B cell (primary cell): ENCODE measurements at regions not wholly inside any gene's neighbourhood (a gene's known extent, or its start where the extent isn't known, plus 50 kb on each side); places are given as distances from the start of the nearest gene placed in this dataset.

Source experiments
- ATAC-seq: fragments of 200-7000 bp; cut with Tn5 transposase; one replicate; pipeline ENCODE4 v1.10.0; 2021; ENCODE audit warnings: low read depth, mild to moderate bottlenecking, moderate number of reproducible peaks, moderate library complexity
- CTCF ChIA-PET: fragments of 350-600 bp; sonication (Branson Sonifier 250); formaldehyde crosslinking; loops from one replicate; lab custom pipeline; 2021; ENCODE audit warnings: antibody characterized with exemption, inconsistent platforms; lab: Charles Lee
- POLR2A ChIA-PET: fragments of 350-600 bp; sonication (Branson Sonifier 250); formaldehyde crosslinking; loops from one replicate; lab custom pipeline; 2021; ENCODE audit warnings: antibody characterized with exemption; lab: Charles Lee
- DNase-seq: peaks from one replicate; pipeline ENCODE4 v3.0.0; 2013
- H2AFZ ChIP-seq: 2 replicates; pipeline ENCODE4 v1.6.1; 2012; ENCODE audit warnings: mild to moderate bottlenecking, low read depth, low read length; ENCODE audit not compliant: insufficient read depth, poor library complexity, severe bottlenecking
- H3K27ac ChIP-seq, 2 donors: 1 replicate in 1 of 2; 2 replicates in 1 of 2; pipeline ENCODE4 v1.5.1; 2012 to 2013; ENCODE audit warnings: low read length in 2 of 2, mild to moderate bottlenecking in 2 of 2, moderate library complexity in 1 of 2
- H3K27me3 ChIP-seq, 4 experiments: fragments of 200-600 bp in 1 of 4; sonication (generic) in 1 of 4; replicated peaks in 1 of 4; 1 replicate in 2 of 4; 2 replicates in 2 of 4; pipeline versions ENCODE4 v1.6.1 to v1.7.0; 2013 to 2016; ENCODE audit warnings: low read length in 3 of 4, mild to moderate bottlenecking in 2 of 4, mixed read lengths in 1 of 4, moderate library complexity in 1 of 4; ENCODE audit not compliant: insufficient read depth in 4 of 4, control insufficient read depth in 3 of 4; ENCODE audit errors: control extremely low read depth in 1 of 4
- H3K36me3 ChIP-seq, 2 experiments: replicated peaks in 1 of 2; 1 replicate in 1 of 2; 2 replicates in 1 of 2; pipeline versions ENCODE4 v1.6.1 to v1.7.1; 2013; ENCODE audit warnings: low read length in 1 of 2; ENCODE audit not compliant: insufficient read depth in 2 of 2, control insufficient read depth in 1 of 2; ENCODE audit errors: control extremely low read depth in 1 of 2, extremely low read depth in 1 of 2
- H3K4me1 ChIP-seq, 2 donors: fragments of 200-600 bp in 1 of 2; sonication (generic) in 1 of 2; 1 replicate in 1 of 2; 2 replicates in 1 of 2; pipeline versions ENCODE4 v1.5.1 to v1.6.1; 2013 to 2017; ENCODE audit warnings: low read length in 2 of 2; ENCODE audit not compliant: control insufficient read depth in 2 of 2, insufficient read depth in 2 of 2
- H3K4me2 ChIP-seq: replicated peaks from 2 replicates; pipeline ENCODE3; 2012; ENCODE audit warnings: mild to moderate bottlenecking, low read depth, low read length; ENCODE audit not compliant: poor library complexity, severe bottlenecking
- H3K4me3 ChIP-seq, 5 experiments: fragments of 200-600 bp in 1 of 5; sonication (generic) in 1 of 5; 1 replicate in 3 of 5; 2 replicates in 2 of 5; pipeline versions ENCODE4 v1.5.1 to v1.7.0; 2011 to 2016; ENCODE audit warnings: low read length in 4 of 5, mild to moderate bottlenecking in 4 of 5, low read depth in 2 of 5, control low read depth in 1 of 5, moderate library complexity in 1 of 5; ENCODE audit not compliant: insufficient read depth in 1 of 5; ENCODE audit errors: control extremely low read depth in 1 of 5, extremely low read depth in 1 of 5
- H3K79me2 ChIP-seq: fragments of 200-600 bp; sonication (generic); one replicate; pipeline ENCODE4 v1.6.0; 2016; ENCODE audit warnings: low read length; ENCODE audit not compliant: control insufficient read depth, insufficient read depth
- H3K9ac ChIP-seq: fragments of 200-600 bp; sonication (generic); 2 replicates; pipeline ENCODE4 v1.6.1; 2017; ENCODE audit warnings: mild to moderate bottlenecking, low read length, moderate library complexity
- H3K9me3 ChIP-seq, 3 donors: one replicate each; pipeline versions ENCODE4 v1.6.1 to v1.7.1; 2013; ENCODE audit warnings: low read length in 2 of 3; ENCODE audit not compliant: control insufficient read depth in 2 of 3, insufficient read depth in 1 of 3; ENCODE audit errors: control extremely low read depth in 1 of 3
- H4K20me1 ChIP-seq: 2 replicates; pipeline ENCODE4 v1.6.0; 2012; ENCODE audit warnings: mild to moderate bottlenecking, low read length; ENCODE audit not compliant: insufficient read depth, control insufficient read depth, poor library complexity, severe bottlenecking
- H3K27ac Mint-ChIP-seq: one replicate; pipeline ENCODE4 v1.8.0; 2021; ENCODE audit warnings: mixed read lengths
- H3K27me3 Mint-ChIP-seq: one replicate; pipeline ENCODE4 v1.8.0; 2021; ENCODE audit warnings: mixed read lengths
- H3K4me1 Mint-ChIP-seq: one replicate; pipeline ENCODE4 v1.8.0; 2021; ENCODE audit warnings: mixed read lengths
- H3K4me3 Mint-ChIP-seq: one replicate; pipeline ENCODE4 v1.8.0; 2021; ENCODE audit warnings: mixed read lengths
- H3K9me3 Mint-ChIP-seq: one replicate; pipeline ENCODE4 v1.8.0; 2022; ENCODE audit warnings: mixed read lengths; ENCODE audit not compliant: insufficient read depth
- EZH2 ChIP-seq: IDR thresholded peaks from 2 replicates; pipeline ENCODE4 v1.6.1; 2012; ENCODE audit warnings: borderline replicate concordance, low read depth, mild to moderate bottlenecking, moderate library complexity, low read length; ENCODE audit not compliant: insufficient read depth, poor library complexity, severe bottlenecking
- WGBS: methylation state at CpG from one replicate; pipeline ENCODE4 v1.1.5; 2013; ENCODE audit warnings: missing lambda C conversion rate; ENCODE audit not compliant: insufficient coverage; 5-methylcytosine and 5-hydroxymethylcytosine counted together
- intact Hi-C: fragments of 100-400 bp; cut with micrococcal nuclease; formaldehyde crosslinking; loops from one replicate; pipeline ENCODE4 v1.10.0; 2022
- TF ChIP-seq, protein P1 (sequence below): fragments of 200-600 bp; IDR thresholded peaks from one replicate; pipeline ENCODE4 v1.8.0; 2022; ENCODE audit warnings: antibody characterized with exemption, mild to moderate bottlenecking

GRCh38 chr12:89769483-89769818 is 60.8 kb upstream of the ATP2B1 start:
- ChIA-PET POLR2A (no interaction called here), CTCF (interaction anchor here (0.6 kb wide), 1 partner anchor 711 kb away, joined by 3 read pairs; no protein-coding TSS in a partner anchor)
- H3K79me2 ChIP-seq: no peaks in the 10 kb centered on the region
- no peak overlapping the region for H3K9ac ChIP-seq
- TF ChIP-seq, protein P1, sequence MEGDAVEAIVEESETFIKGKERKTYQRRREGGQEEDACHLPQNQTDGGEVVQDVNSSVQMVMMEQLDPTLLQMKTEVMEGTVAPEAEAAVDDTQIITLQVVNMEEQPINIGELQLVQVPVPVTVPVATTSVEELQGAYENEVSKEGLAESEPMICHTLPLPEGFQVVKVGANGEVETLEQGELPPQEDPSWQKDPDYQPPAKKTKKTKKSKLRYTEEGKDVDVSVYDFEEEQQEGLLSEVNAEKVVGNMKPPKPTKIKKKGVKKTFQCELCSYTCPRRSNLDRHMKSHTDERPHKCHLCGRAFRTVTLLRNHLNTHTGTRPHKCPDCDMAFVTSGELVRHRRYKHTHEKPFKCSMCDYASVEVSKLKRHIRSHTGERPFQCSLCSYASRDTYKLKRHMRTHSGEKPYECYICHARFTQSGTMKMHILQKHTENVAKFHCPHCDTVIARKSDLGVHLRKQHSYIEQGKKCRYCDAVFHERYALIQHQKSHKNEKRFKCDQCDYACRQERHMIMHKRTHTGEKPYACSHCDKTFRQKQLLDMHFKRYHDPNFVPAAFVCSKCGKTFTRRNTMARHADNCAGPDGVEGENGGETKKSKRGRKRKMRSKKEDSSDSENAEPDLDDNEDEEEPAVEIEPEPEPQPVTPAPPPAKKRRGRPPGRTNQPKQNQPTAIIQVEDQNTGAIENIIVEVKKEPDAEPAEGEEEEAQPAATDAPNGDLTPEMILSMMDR: no peak
- TF ChIP-seq EZH2: no peak
- no peak overlapping the region for H3K27ac Mint-ChIP-seq
- 80% methylated on average over 1 of the region's 1 CpG for WGBS
- no peak overlapping the region for H2AFZ ChIP-seq
- DNase-seq (no peak), ATAC-seq (no peak)
- H3K27me3 Mint-ChIP-seq: no peaks in the 10 kb centered on the region
- H4K20me1 ChIP-seq: no peaks in the 10 kb centered on the region
- no peak overlapping the region for H3K27ac ChIP-seq
- H3K4me2 ChIP-seq: no peak overlapping the region
- H3K9me3 ChIP-seq: peaks cover 0 to 4% (median 3%) of the 10 kb centered on the region in 3 donors
- intact Hi-C loops: no loop called here
- H3K4me1 ChIP-seq: peaks cover 12% of the 10 kb centered on the region in 2 donors
- H3K27me3 ChIP-seq: no peaks in the 10 kb centered on the region
- H3K36me3 ChIP-seq: no peaks in the 10 kb centered on the region
- peaks cover 22% of the 10 kb centered on the region for H3K4me1 Mint-ChIP-seq
- no peak overlapping the region for H3K4me3 Mint-ChIP-seq
- no peak overlapping the region for H3K4me3 ChIP-seq
- peaks cover 6% of the 10 kb centered on the region for H3K9me3 Mint-ChIP-seq

- Histone ChIP-seq H3K4me1 (peaks cover 12% of the 10 kb centered on the region in 2 donors), H3K79me2 (no peaks in the 10 kb centered on the region), H3K36me3 (no peaks in the 10 kb centered on the region), H4K20me1 (no peaks in the 10 kb centered on the region), H3K27me3 (no peaks in the 10 kb centered on the region), H3K9ac (no peak overlapping the region), H3K9me3 (peaks cover 0 to 3% (median 2%) of the 10 kb centered on the region in 3 donors), H2AFZ (no peak overlapping the region), H3K4me3 (no peak overlapping the region), H3K27ac (no peak overlapping the region), H3K4me2 (no peak overlapping the region)
- DNase-seq (no peak), ATAC-seq (no peak)
- no peak overlapping the region for H3K27ac Mint-ChIP-seq
- 94% methylated on average over 2 of the region's 3 CpGs for WGBS
- intact Hi-C loops: no loop called here
- no peak overlapping the region for H3K4me3 Mint-ChIP-seq
- POLR2A ChIA-PET: no interaction called here
- peaks cover 22% of the 10 kb centered on the region for H3K4me1 Mint-ChIP-seq
- TF ChIP-seq EZH2: no peak
- TF ChIP-seq, protein P1: no peak
- CTCF ChIA-PET: interaction anchor here (0.6 kb wide), 1 partner anchor 710 kb away, joined by 3 read pairs; no protein-coding TSS in a partner anchor
- H3K27me3 Mint-ChIP-seq: no peaks in the 10 kb centered on the region
- peaks cover 6% of the 10 kb centered on the region for H3K9me3 Mint-ChIP-seq
These were observed 60.2 kb upstream of the ATP2B1 start for GRCh38 chr12:89768586-89769482.
